ENCODE measurements at regions not wholly inside any gene's neighbourhood (a gene's known extent, or its start where the extent isn't known, plus 50 kb on each side); places are given as distances from the start of the nearest gene placed in this dataset.

- WGBS, 4 donors: 12 to 29% (median 18%) methylated on average over 3 of the region's 3 CpGs
- DNase-seq (no peak), ATAC-seq (no peak)
- no peaks in the 10 kb centered on the region for H3K27me3 ChIP-seq
- H3K36me3 ChIP-seq: no peaks in the 10 kb centered on the region
- intact Hi-C loops (cut with DNase I): loop anchor here in 1 of 10 donors (10.0 kb wide), 1 partner anchor 752 kb away; no protein-coding TSS in a partner anchor
- no peaks in the 10 kb centered on the region for H3K9me3 ChIP-seq
- H3K4me3 ChIP-seq: no peak overlapping the region
- H3K4me1 ChIP-seq: no peaks in the 10 kb centered on the region
- H3K27ac ChIP-seq: no peak overlapping the region
- TF ChIP-seq CTCF (IDR thresholded peaks at IDR 0.05): no peak
- no peak for TF ChIP-seq POLR2A (IDR thresholded peaks at IDR 0.05)
These were observed 864.3 kb upstream of the AGA start for GRCh38 chr4:178306565-178306964.

DNA sequence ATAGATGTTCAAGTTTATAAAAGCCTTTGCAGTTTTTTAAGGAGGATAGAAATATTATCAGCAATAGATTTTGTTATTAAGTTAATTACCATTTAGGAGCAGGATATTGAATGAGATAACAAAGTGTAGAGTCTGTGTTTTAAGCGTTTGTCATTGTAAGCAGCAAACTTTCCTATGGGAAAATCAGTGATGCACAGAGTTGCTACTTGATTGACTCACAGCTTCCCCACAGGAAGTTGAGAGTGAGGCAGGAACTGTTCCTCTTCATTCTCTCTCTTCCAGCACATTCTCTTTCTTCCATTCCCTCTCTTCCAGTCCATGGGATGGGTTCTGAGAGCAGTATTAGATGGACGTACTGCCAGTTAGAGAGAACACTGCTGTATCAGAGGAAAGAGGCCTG, 867.7 kb upstream of the AGA start:
- DNase-seq (no peak), ATAC-seq (no peak)
- TF ChIP-seq CTCF (IDR thresholded peaks at IDR 0.05) (no peak), POLR2A (IDR thresholded peaks at IDR 0.05) (no peak)
- intact Hi-C loops (cut with DNase I): loop anchor here in 1 of 10 donors (10.0 kb wide), 1 partner anchor 755 kb away; no protein-coding TSS in a partner anchor
- Histone ChIP-seq H3K4me1 (no peaks in the 10 kb centered on the region), H3K9me3 (no peaks in the 10 kb centered on the region), H3K36me3 (no peaks in the 10 kb centered on the region), H3K27me3 (no peaks in the 10 kb centered on the region), H3K27ac (no peak overlapping the region), H3K4me3 (no peak overlapping the region)
- WGBS, 4 donors: 32 to 61% (median 40%) methylated on average over 2 of the region's 2 CpGs

- H3K4me3 ChIP-seq: no peak overlapping the region
These were observed 869.8 kb upstream of the AGA start for GRCh38 chr4:178311997-178312396.

DNA sequence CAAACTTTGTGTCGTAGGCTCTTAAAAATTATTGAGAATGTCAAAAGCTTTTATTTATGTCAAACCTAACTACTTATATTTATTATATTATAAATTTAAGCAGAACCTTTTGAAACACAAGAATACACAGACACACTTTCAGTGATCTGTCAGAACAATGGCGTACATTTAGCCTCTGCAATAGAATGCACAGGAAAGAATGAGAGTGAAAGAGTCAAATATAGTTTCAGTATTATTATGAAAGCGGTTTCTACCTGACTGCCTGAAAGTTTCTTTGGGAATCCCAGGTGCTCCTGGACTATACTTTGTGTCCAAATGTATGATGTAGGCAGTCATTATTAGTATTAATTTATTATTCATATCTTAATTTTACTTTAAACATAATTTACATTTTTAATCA, 872.0 kb upstream of the AGA start:
- Histone ChIP-seq H3K36me3 (no peaks in the 10 kb centered on the region), H3K4me3 (no peak overlapping the region), H3K4me1 (no peaks in the 10 kb centered on the region), H3K27ac (no peak overlapping the region), H3K9me3 (peaks cover 0 to 8% (median 3%) of the 10 kb centered on the region in 12 donors), H3K27me3 (no peaks in the 10 kb centered on the region)
- TF ChIP-seq POLR2A (IDR thresholded peaks at IDR 0.05): no peak
- intact Hi-C loops (cut with DNase I): no loop called here
- DNase-seq: no peak
- WGBS, 4 donors: 86 to 88% (median 87%) methylated on average over 3 of the region's 3 CpGs
- ATAC-seq: no peak

More at GRCh38 chr4:178311997-178312396, 869.8 kb upstream of the AGA start:
- ATAC-seq: no peak
- WGBS, 4 donors: 79 to 88% (median 85%) methylated on average over 2 of the region's 2 CpGs
- intact Hi-C loops (cut with DNase I): no loop called here
- no peaks in the 10 kb centered on the region for H3K36me3 ChIP-seq
- DNase-seq: no peak
- no peaks in the 10 kb centered on the region for H3K27me3 ChIP-seq
- H3K4me1 ChIP-seq: no peaks in the 10 kb centered on the region
- TF ChIP-seq CTCF (IDR thresholded peaks at IDR 0.05) (no peak), POLR2A (IDR thresholded peaks at IDR 0.05) (no peak)
- no peaks in the 10 kb centered on the region for H3K9me3 ChIP-seq
- no peak overlapping the region for H3K27ac ChIP-seq

- Histone ChIP-seq H3K4me3 (no peak overlapping the region), H3K36me3 (no peaks in the 10 kb centered on the region), H3K27ac (no peak overlapping the region), H3K4me1 (no peaks in the 10 kb centered on the region), H3K27me3 (no peaks in the 10 kb centered on the region), H3K9me3 (peaks cover 0 to 25% (median 17%) of the 10 kb centered on the region in 12 donors)
- DNase-seq: no peak
- intact Hi-C loops (cut with DNase I): no loop called here
- WGBS, 4 donors: 40 to 47% (median 44%) methylated on average over 2 of the region's 2 CpGs
- no peak for TF ChIP-seq CTCF (IDR thresholded peaks at IDR 0.05)
- TF ChIP-seq POLR2A (IDR thresholded peaks at IDR 0.05): no peak
- no peak for ATAC-seq
These were observed 874.0 kb upstream of the AGA start for GRCh38 chr4:178316211-178316610.

All from heart left ventricle (tissue), 16 donors.